Activated T-cell treated with anti-CD3 and anti-CD28 coated beads, Interleukin-2, amount 50 U/mL, for 4 hours (primary cell): ENCODE measurements at regions not wholly inside any gene's neighbourhood (a gene's known extent, or its start where the extent isn't known, plus 50 kb on each side); places are given as distances from the start of the nearest gene placed in this dataset.

Experiments used
- ATAC-seq, 2 donors: fragments of 200-7000 bp; cut with Tn5 transposase; one replicate each; pipeline ENCODE4 v1.10.0; 2021
- DNase-seq: peaks from one replicate; pipeline ENCODE4 v3.0.0-alpha.2; 2020
- H3K27me3 Mint-ChIP-seq: one replicate; pipeline ENCODE4 v1.8.0; 2021; ENCODE audit warnings: low read depth, mixed read lengths
- H3K36me3 Mint-ChIP-seq: one replicate; pipeline ENCODE4 v1.8.0; 2022; ENCODE audit warnings: mixed read lengths; ENCODE audit not compliant: insufficient read depth
- H3K4me1 Mint-ChIP-seq: one replicate; pipeline ENCODE4 v1.8.0; 2021; ENCODE audit warnings: low read depth, mixed read lengths
- H3K4me3 Mint-ChIP-seq: one replicate; pipeline ENCODE4 v1.8.0; 2021; ENCODE audit warnings: mild to moderate bottlenecking, moderate library complexity, mixed read lengths
- H3K9me3 Mint-ChIP-seq: one replicate; pipeline ENCODE4 v1.8.0; 2021; ENCODE audit warnings: mixed read lengths

DNA sequence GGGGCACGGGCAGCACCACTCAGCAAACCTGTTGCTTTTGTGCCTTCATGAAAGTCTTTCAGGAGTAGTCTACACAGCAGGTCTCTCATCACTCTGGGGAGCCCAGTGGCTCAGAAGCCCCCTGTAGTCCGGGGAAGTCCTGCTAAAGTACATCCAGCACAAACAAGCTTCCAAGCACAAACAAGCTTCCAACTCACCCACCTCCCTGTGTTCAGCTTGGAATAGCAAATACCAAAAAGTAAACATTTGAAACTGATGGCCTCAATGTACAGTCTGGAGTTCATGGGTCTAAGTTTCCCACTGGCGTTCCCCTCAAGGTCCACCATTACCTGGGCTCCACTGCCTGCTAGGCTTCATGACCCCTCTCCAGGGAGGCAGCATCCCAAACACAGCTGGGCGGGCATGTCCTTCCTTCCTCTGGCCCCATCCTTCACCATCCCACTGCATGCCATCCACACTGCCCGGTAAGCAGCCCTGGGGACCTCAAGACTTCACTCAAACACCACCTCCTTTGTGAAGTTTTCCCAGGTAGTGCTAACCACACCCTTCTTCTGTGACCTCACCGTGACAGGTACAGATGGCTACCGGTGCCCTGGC, 62.8 kb upstream of the SIAH1 start:
- Mint-ChIP-seq H3K27me3 (no peaks in the 10 kb centered on the region), H3K4me1 (no peaks in the 10 kb centered on the region), H3K4me3 (no peak overlapping the region), H3K36me3 (no peaks in the 10 kb centered on the region), H3K9me3 (no peaks in the 10 kb centered on the region)
- no peak for DNase-seq
- no peak for ATAC-seq

DNA sequence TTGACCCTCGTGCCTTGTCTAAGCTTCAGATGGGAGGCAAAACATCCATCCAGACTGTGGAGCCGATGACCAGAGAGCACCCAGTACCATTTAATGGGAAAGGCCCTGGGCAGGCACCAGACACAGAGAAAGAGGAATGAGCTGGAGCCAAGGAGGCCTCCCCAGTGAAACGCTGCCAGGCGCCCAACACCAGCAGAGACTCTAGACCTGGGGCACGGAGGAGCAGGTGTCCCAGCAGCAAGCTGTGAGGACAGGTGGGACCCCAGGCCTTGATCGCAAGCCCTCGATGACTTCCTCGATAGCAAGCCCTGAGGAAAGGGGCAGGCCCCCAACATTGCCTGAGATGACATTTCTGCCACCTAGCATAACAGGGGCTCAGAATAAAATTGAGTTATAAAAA, 62.2 kb upstream of the SIAH1 start:
- no peaks in the 10 kb centered on the region for H3K9me3 Mint-ChIP-seq
- H3K4me1 Mint-ChIP-seq: no peaks in the 10 kb centered on the region
- H3K36me3 Mint-ChIP-seq: no peaks in the 10 kb centered on the region
- ATAC-seq (no peak), DNase-seq (no peak)
- no peaks in the 10 kb centered on the region for H3K27me3 Mint-ChIP-seq
- no peak overlapping the region for H3K4me3 Mint-ChIP-seq

DNA sequence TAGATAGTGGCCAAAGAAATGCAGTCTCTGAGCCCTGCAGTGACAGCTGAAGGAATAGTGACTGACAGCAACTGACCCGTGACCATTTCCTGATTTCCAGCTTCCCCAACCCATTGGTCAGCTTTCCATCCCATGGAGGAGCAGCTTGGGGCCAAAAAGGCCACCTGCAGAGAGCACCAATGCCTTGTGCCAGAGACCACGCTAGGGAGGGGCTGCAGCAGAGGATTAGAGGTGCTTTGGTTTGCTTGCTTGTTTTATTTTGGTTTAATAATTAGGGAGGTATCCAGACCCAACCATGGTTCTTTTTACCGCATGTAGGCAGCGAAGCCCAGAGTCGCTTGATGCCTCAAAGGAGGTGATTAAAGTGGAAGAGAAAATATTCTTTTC, 61.3 kb upstream of the SIAH1 start:
- no peak for ATAC-seq
- Mint-ChIP-seq H3K9me3 (no peaks in the 10 kb centered on the region), H3K36me3 (no peaks in the 10 kb centered on the region), H3K4me3 (no peak overlapping the region), H3K4me1 (no peaks in the 10 kb centered on the region), H3K27me3 (no peaks in the 10 kb centered on the region)
- DNase-seq: no peak

DNA sequence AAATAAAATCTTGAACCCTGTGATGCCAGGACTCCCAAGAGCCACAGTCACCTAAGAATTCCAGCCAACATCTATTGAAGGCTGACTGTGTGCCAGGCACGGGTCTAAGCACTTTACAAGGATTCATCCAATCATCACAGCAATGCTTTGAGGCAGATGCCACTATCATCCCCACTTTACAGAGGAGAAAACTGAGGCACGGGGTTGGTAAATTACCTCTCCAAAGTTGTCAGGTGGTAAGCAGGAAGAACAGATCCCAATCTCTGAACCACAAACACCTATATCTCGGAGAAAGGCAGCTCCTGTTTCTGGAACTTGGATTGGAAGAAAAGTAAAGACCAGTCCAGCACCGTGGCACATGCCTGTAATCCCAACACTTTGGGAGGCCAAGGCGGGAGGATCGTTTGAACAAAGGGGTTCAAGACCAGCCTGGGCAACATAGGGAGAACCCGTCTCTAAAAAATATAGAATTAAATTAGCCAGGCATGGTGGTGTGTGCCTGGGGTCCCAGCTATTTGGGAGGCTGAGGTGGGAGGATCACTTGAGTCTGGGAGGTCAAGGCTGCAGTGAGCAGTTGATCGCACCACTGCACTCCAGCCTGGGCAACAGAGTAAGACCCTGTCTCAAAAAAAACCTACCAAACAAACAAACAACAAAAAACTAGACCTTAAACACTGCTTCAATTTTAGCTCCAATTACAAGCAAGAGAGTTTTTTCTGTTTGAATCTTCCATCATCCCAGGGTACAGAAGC, 60.7 kb upstream of the SIAH1 start:
- Mint-ChIP-seq H3K4me1 (no peaks in the 10 kb centered on the region), H3K9me3 (no peaks in the 10 kb centered on the region), H3K27me3 (no peaks in the 10 kb centered on the region), H3K4me3 (no peak overlapping the region), H3K36me3 (no peaks in the 10 kb centered on the region)
- ATAC-seq (no peak), DNase-seq (no peak)

DNA sequence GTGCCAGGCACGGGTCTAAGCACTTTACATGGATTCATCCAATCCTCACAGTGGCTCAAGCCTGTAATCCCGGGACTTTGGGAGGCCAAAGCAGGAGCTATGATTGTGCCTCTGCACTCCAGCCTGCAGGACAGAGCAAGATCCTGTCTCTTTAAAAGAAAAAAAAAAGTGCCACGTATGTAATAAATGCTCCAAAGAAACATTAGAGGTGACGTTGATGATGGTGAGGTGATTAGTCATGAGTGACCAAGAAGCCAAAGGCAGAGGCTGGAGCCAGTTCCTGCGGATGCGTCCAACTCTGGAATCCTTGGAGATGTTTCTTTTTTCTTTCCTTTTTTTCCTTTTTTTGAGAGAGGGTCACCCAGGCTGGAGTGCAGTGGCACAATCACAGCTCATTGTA, 59.4 kb upstream of the SIAH1 start:
- H3K9me3 Mint-ChIP-seq: no peaks in the 10 kb centered on the region
- no peaks in the 10 kb centered on the region for H3K27me3 Mint-ChIP-seq
- H3K4me1 Mint-ChIP-seq: no peaks in the 10 kb centered on the region
- no peak for DNase-seq
- H3K4me3 Mint-ChIP-seq: no peak overlapping the region
- no peaks in the 10 kb centered on the region for H3K36me3 Mint-ChIP-seq
- ATAC-seq: no peak

DNA sequence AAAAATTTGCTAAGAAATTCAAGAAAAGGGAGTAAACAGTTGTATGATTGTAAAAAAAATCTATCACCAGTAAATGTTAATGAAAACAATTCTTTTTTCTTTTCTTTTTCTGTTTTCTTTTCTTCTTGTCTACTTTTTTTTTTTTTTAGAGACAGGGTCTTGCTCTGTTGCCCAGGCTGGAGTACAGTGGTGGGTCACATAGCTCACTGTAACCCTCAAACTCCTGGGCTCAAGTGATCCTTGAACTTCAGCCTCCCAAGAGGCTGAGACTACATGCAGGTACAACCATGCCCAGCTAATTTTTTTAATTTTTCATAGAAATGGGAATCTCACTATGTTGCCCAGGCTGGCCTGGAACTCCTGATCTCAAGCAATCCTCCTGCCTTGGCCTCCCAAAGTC, 57.2 kb upstream of the SIAH1 start:
- ATAC-seq: no peak

DNA sequence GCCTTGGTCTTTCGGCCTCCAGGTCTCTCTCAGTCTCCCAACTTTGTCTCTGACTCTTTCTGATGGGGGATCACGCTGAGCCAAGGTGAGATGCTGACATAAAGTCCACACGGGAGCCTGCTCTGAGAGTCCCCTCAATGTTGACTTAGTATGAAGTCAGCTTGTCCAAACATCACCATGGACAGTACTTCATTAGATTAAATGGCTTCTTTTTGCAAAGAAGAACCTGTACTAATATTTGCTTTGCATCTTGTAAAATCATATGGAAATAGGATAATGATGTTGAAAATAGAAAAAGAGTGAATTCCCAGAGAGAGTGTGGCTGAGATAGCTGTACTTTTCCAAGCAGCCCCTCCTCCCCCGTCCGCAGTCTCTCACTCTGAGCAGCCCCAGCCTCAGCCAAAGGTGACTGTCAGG, 56.7 kb upstream of the SIAH1 start:
- no peak for ATAC-seq
- Mint-ChIP-seq H3K4me1 (no peaks in the 10 kb centered on the region), H3K36me3 (no peaks in the 10 kb centered on the region)

More for the DNA sequence above, 57.2 kb upstream of the SIAH1 start:
- no peak for DNase-seq
- H3K36me3 Mint-ChIP-seq: no peaks in the 10 kb centered on the region
- no peaks in the 10 kb centered on the region for H3K9me3 Mint-ChIP-seq
- no peak overlapping the region for H3K4me3 Mint-ChIP-seq
- no peaks in the 10 kb centered on the region for H3K4me1 Mint-ChIP-seq
- H3K27me3 Mint-ChIP-seq: no peaks in the 10 kb centered on the region

DNA sequence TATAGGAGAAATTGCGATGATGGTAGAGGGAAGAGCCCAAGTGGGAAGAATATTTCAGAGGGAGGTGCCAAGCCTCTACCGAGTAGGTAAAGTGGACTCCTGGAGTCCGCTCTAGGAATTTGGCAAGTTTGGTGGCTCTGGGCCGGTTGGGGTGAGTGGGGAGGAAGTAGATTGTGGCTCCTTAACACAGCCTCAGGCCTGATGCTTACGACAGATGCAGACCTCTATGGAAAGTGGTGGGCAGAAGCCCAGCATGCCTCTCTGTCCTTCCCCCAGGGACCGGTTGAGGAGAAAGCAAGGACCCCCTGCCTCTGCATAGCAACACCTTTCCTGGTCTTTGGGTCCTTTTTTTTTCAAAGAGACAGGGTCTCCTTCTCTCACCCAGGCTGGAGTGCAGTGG, 55.9 kb upstream of the SIAH1 start:
- no peak for ATAC-seq
- Mint-ChIP-seq H3K9me3 (no peaks in the 10 kb centered on the region), H3K27me3 (no peaks in the 10 kb centered on the region), H3K36me3 (no peaks in the 10 kb centered on the region), H3K4me1 (no peaks in the 10 kb centered on the region), H3K4me3 (no peak overlapping the region)
- DNase-seq: no peak

More for the DNA sequence above, 56.7 kb upstream of the SIAH1 start:
- H3K27me3 Mint-ChIP-seq: no peaks in the 10 kb centered on the region
- no peaks in the 10 kb centered on the region for H3K9me3 Mint-ChIP-seq
- no peak overlapping the region for H3K4me3 Mint-ChIP-seq
- no peak for DNase-seq

DNA sequence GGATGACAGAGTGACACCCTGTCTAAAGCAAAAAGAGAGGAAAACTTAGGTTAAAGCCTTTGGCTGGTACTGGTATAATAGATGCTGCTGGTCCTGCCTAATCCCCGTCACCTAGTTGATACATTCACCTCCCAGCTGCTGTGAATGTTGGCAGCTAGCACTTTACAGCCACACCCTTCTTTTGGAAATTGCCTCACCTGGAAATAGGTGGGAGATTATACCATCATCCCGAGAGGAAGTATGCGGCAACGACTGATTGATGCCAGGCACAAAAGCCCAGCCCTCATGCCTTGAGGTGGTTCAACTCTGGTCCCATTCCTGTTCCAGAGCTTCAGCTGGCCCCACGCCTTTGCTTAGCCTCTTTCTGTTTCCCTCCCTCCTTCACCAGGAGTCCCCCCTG, 53.2 kb upstream of the SIAH1 start:
- no peak for ATAC-seq
- H3K36me3 Mint-ChIP-seq: no peaks in the 10 kb centered on the region
- no peaks in the 10 kb centered on the region for H3K27me3 Mint-ChIP-seq
- no peak for DNase-seq
- H3K4me1 Mint-ChIP-seq: peaks cover 4% of the 10 kb centered on the region
- no peaks in the 10 kb centered on the region for H3K9me3 Mint-ChIP-seq
- H3K4me3 Mint-ChIP-seq: no peak overlapping the region

DNA sequence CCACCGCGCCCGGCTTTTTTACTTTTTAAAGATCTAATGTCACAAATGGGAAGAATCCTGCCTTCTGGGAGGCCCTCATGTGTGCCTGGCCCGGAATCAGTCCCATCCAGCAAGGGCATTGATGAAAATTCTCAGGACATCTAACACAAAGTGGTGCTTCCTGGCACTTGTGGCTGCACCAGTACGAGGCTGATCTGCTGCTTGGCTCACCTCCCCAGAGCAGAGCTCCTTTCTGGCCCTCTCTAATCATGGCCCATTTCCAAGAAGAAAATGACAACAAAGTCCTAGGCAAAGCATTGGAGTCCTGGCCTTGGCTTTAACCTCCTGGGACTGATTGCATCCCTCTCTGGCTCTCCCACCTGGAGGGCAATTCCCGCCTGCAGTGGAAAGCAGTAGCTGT, 50.7 kb upstream of the SIAH1 start:
- H3K9me3 Mint-ChIP-seq: no peaks in the 10 kb centered on the region
- DNase-seq (no peak), ATAC-seq (no peak)
- peaks cover 6% of the 10 kb centered on the region for H3K4me1 Mint-ChIP-seq
- H3K27me3 Mint-ChIP-seq: no peaks in the 10 kb centered on the region
- no peaks in the 10 kb centered on the region for H3K36me3 Mint-ChIP-seq
- H3K4me3 Mint-ChIP-seq: no peak overlapping the region

DNA sequence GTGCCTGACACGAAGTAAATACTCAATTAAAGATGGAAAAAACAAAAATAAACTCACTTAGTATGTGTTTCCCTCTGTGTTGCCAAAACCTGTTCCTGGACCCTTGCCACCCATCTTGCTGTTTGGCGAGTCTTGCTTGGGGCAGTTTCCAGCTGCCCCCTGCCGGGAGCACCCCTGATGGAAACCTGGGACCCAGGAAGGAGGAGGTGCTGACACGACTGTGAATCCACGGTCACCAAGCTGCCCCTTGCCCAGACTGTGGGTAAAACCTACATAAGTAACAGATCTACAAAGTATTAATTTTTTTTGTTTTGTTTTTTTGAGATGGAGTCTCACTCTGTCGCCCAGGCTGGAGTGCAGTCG, 50.1 kb upstream of the SIAH1 start:
- H3K9me3 Mint-ChIP-seq: no peaks in the 10 kb centered on the region
- no peak overlapping the region for H3K4me3 Mint-ChIP-seq
- DNase-seq (no peak), ATAC-seq (no peak)
- H3K36me3 Mint-ChIP-seq: no peaks in the 10 kb centered on the region
- peaks cover 6% of the 10 kb centered on the region for H3K4me1 Mint-ChIP-seq
- H3K27me3 Mint-ChIP-seq: no peaks in the 10 kb centered on the region
